Mesenchymal stem cell (in vitro differentiated cells and primary cell): ENCODE measurements at regions not wholly inside any gene's neighbourhood (a gene's known extent, or its start where the extent isn't known, plus 50 kb on each side); places are given as distances from the start of the nearest gene placed in this dataset.

Experiments used
- DNase-seq: peaks from one replicate; pipeline ENCODE4 v3.0.0-alpha.2; 2013
- H2AFZ ChIP-seq: one replicate; pipeline ENCODE4 v1.6.1; 2013; ENCODE audit warnings: low read depth, mild to moderate bottlenecking, control low read depth, inconsistent platforms, low read length, moderate library complexity
- H2AK5ac ChIP-seq: 2 replicates; pipeline ENCODE4 v1.6.1; 2013; ENCODE audit warnings: low read length, moderate library complexity, mild to moderate bottlenecking, inconsistent platforms; ENCODE audit not compliant: severe bottlenecking
- H2BK120ac ChIP-seq: one replicate; pipeline ENCODE4 v1.6.1; 2013; ENCODE audit warnings: low read depth, mild to moderate bottlenecking, inconsistent platforms, low read length, moderate library complexity
- H2BK12ac ChIP-seq, 2 experiments: one replicate each; pipeline ENCODE4 v1.6.1; 2013; ENCODE audit warnings: inconsistent platforms in 2 of 2, low read length in 2 of 2, mild to moderate bottlenecking in 2 of 2, moderate library complexity in 2 of 2, control low read depth in 1 of 2
- H2BK15ac ChIP-seq: one replicate; pipeline ENCODE4 v1.6.1; 2013; ENCODE audit warnings: mild to moderate bottlenecking, low read depth, inconsistent platforms; ENCODE audit not compliant: poor library complexity, severe bottlenecking
- H2BK5ac ChIP-seq: 2 replicates; pipeline ENCODE4 v1.6.1; 2013; ENCODE audit warnings: low read depth, mild to moderate bottlenecking, low read length, control low read depth, inconsistent platforms; ENCODE audit not compliant: poor library complexity, severe bottlenecking
- H3K14ac ChIP-seq, 2 experiments: one replicate each; pipeline ENCODE4 v1.6.1; 2013; ENCODE audit warnings: inconsistent platforms in 2 of 2, low read length in 2 of 2, control low read depth in 1 of 2, mild to moderate bottlenecking in 1 of 2, moderate library complexity in 1 of 2
- H3K18ac ChIP-seq, 2 experiments: one replicate each; pipeline ENCODE4 v1.6.1; 2013; ENCODE audit warnings: inconsistent platforms in 2 of 2, low read length in 2 of 2, control low read depth in 1 of 2, low read depth in 1 of 2, mild to moderate bottlenecking in 1 of 2
- H3K23ac ChIP-seq, 2 experiments: one replicate each; pipeline ENCODE4 v1.6.1; 2013; ENCODE audit warnings: inconsistent platforms in 2 of 2, low read length in 2 of 2, mild to moderate bottlenecking in 2 of 2, moderate library complexity in 2 of 2, control low read depth in 1 of 2
- H3K27ac ChIP-seq: 2 replicates; pipeline ENCODE4 v1.5.1; 2013; ENCODE audit warnings: mild to moderate bottlenecking, moderate library complexity, low read length, control low read depth, inconsistent platforms; ENCODE audit not compliant: poor library complexity, severe bottlenecking
- H3K27me3 ChIP-seq, 2 experiments: 2 replicates each; pipeline versions ENCODE4 v1.6.1 to v1.7.0; 2013; ENCODE audit warnings: low read length in 2 of 2, mild to moderate bottlenecking in 2 of 2, moderate library complexity in 2 of 2, control low read depth in 1 of 2, inconsistent platforms in 1 of 2; ENCODE audit not compliant: control insufficient read depth in 1 of 2, insufficient read depth in 1 of 2
- H3K36me3 ChIP-seq, 2 experiments: 2 replicates each; pipeline versions ENCODE4 v1.6.1 to v1.7.0; 2013; ENCODE audit warnings: low read length in 2 of 2, control low read depth in 1 of 2, inconsistent platforms in 1 of 2, low read depth in 1 of 2, mild to moderate bottlenecking in 1 of 2; ENCODE audit not compliant: insufficient read depth in 2 of 2, control insufficient read depth in 1 of 2
- H3K4ac ChIP-seq, 2 experiments: one replicate each; pipeline ENCODE4 v1.6.1; 2013; ENCODE audit warnings: inconsistent platforms in 2 of 2, low read length in 2 of 2, mild to moderate bottlenecking in 2 of 2, moderate library complexity in 2 of 2, control low read depth in 1 of 2, low read depth in 1 of 2
- H3K4me1 ChIP-seq: 2 replicates; pipeline ENCODE4 v1.6.1; 2013; ENCODE audit warnings: low read depth, low read length, control low read depth; ENCODE audit not compliant: control insufficient read depth, insufficient read depth
- H3K4me2 ChIP-seq: 2 replicates; pipeline ENCODE4 v1.6.1; 2013; ENCODE audit warnings: low read length, mild to moderate bottlenecking, inconsistent platforms; ENCODE audit not compliant: poor library complexity, severe bottlenecking
- H3K4me3 ChIP-seq, 2 experiments: 2 replicates each; pipeline versions ENCODE4 v1.5.1 to v1.7.0; 2013; ENCODE audit warnings: low read length in 2 of 2, mild to moderate bottlenecking in 2 of 2, control low read depth in 1 of 2, low read depth in 1 of 2; ENCODE audit not compliant: insufficient read depth in 1 of 2
- H3K79me1 ChIP-seq: replicated peaks from 2 replicates; pipeline ENCODE4 v1.6.1; 2013; ENCODE audit warnings: mild to moderate bottlenecking, control low read depth, low read length, inconsistent platforms; ENCODE audit not compliant: poor library complexity, severe bottlenecking
- H3K9ac ChIP-seq: 2 replicates; pipeline ENCODE4 v1.7.0; 2013; ENCODE audit warnings: mild to moderate bottlenecking, low read length, moderate library complexity
- H3K9me3 ChIP-seq: 2 replicates; pipeline ENCODE4 v1.7.0; 2013; ENCODE audit warnings: mild to moderate bottlenecking, low read length; ENCODE audit not compliant: control insufficient read depth
- H4K8ac ChIP-seq: one replicate; pipeline ENCODE4 v1.6.1; 2013; ENCODE audit warnings: inconsistent platforms, mild to moderate bottlenecking, low read length, moderate library complexity
- H4K91ac ChIP-seq: one replicate; pipeline ENCODE4 v1.6.1; 2013; ENCODE audit warnings: mild to moderate bottlenecking, low read length, inconsistent platforms
- WGBS: methylation state at CpG from one replicate; pipeline ENCODE4 v1.1.7; 2013; ENCODE audit warnings: mixed read lengths; 5-methylcytosine and 5-hydroxymethylcytosine counted together

DNA sequence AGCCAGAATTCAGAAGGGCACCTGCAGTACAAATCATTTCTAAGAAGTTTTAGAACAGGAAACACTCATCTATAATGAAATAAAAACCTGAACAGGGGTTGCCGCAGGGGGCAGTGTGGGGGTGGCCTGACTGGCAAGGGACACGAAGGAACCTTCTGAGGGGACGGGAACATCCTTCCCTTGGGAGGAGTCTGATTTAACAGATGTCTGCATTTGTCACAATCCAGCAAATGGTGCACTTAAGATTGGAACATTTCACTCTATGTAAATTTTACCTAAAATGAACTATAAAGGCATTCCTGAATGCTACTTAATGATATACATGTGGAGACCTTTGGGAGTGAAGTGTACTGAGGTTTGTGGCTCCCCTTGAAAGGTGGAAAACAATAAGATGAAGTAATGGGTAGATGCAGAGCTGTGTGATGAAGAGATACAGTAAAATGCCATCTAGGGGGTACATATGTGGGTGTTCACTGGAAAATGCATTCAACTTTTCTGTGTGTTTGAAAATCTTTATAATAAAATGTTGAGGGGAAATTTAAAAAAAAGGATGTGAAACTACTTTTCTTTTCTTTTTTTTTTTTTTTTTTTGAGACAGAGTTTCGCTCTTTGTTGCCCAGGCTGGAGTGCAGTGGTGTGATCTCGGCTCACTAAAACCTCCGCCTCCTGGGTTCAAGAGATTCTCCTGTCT, 89.5 kb downstream of the SNX5 start:
- Histone ChIP-seq H2AK5ac (no peak overlapping the region), H2AFZ (no peak overlapping the region), H2BK5ac (no peak overlapping the region), H3K9ac (no peak overlapping the region), H2BK15ac (no peak overlapping the region), H4K8ac (no peak overlapping the region), H3K4ac (no peak overlapping the region), H3K18ac (no peak overlapping the region), H3K27ac (no peak overlapping the region), H3K4me2 (no peak overlapping the region), H2BK120ac (no peak overlapping the region), H3K4me1 (peaks cover 12% of the 10 kb centered on the region), H3K4me3 (no peak overlapping the region), H2BK12ac (no peak overlapping the region), H3K23ac (no peak overlapping the region), H3K27me3 (no peaks in the 10 kb centered on the region), H3K79me1 (no peaks in the 10 kb centered on the region), H3K14ac (no peak overlapping the region), H4K91ac (no peak overlapping the region), H3K36me3 (no peaks in the 10 kb centered on the region), H3K9me3 (no peaks in the 10 kb centered on the region)
- no peak for DNase-seq
- WGBS: 60% methylated on average over 3 of the region's 6 CpGs

DNA sequence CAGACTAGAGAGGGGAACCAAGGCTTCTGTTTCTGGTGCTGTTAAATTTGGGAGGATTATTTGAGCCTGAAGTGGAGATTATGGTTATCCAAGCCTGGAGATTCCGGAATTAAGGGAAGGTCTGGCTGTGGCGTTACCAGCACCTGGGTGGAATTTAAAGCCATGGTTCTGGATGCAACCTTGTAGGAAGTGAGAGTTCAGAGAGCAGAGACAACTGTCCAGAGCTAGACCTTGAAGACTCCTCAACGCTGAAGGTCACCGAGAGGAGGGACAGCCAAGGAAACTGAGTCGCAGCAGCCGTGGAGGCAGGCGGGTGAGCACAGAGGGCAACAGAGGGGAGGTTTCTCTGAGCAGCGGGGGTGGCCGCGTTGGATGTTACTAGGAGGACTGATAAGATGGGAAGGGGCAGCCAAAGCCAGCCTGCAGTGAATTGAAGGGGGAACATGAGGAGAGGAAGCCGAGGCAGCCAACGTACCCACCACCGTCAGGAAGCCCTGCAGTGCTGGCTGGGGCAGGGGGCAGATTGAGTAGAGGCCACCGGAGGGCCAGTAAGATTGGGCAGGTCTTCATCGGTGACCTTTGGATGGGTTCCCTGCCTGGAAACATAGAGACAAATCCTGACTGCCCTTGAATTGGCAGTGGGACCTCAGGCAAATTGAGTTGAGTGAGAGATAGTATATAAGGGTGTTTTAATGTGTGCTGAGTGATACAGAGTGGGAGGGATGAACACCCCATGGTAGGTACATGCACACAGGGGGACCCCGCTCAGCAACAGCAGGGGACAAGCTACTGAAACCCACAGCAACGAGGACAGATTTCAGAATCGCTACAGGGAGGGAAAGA, 90.3 kb downstream of the SNX5 start:
- Histone ChIP-seq H4K8ac (no peak overlapping the region), H3K79me1 (no peaks in the 10 kb centered on the region), H3K27me3 (no peaks in the 10 kb centered on the region), H3K18ac (no peak overlapping the region), H2BK5ac (no peak overlapping the region), H3K36me3 (no peaks in the 10 kb centered on the region), H3K14ac (no peak overlapping the region), H3K4me2 (no peak overlapping the region), H3K9me3 (no peaks in the 10 kb centered on the region), H3K9ac (no peak overlapping the region), H3K27ac (no peak overlapping the region), H3K4me1 (peaks cover 9% of the 10 kb centered on the region), H2BK120ac (no peak overlapping the region), H4K91ac (no peak overlapping the region), H3K4ac (no peak overlapping the region), H2AFZ (no peak overlapping the region), H2BK15ac (no peak overlapping the region), H2AK5ac (no peak overlapping the region), H3K4me3 (no peak overlapping the region), H2BK12ac (no peak overlapping the region), H3K23ac (no peak overlapping the region)
- WGBS: 91% methylated on average over 18 of the region's 18 CpGs
- DNase-seq: no peak

DNA sequence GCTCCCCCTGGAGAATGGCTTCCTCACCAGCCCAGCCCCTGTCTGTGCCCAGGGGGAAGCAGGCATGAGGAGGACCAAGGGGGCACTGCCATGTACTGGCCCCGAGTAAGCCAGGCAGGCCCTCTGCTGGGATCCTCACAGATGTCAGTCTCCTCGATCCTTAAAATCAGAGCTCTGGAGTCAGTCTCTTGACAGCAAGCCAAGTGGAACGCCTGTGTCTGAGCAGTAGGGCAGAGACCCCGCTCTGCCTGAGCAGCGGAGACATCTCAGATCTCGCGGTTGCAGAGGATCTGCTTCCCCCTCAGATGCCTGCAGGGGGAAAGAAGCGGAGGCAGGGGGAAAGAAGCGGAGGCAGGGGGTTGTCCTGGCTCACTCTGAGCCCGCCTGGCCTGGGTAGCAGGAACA, 92.6 kb downstream of the SNX5 start:
- Histone ChIP-seq H4K91ac (peak overlapping the region; percentile 45), H3K14ac (no peak overlapping the region), H2BK120ac (no peak overlapping the region), H2AK5ac (no peak overlapping the region), H2BK15ac (peak overlapping the region; percentile 54), H2AFZ (no peak overlapping the region), H3K4me2 (no peak overlapping the region), H2BK12ac (peak overlapping the region in 1 of 2 experiments; percentile 70), H3K79me1 (no peaks in the 10 kb centered on the region), H3K27me3 (no peaks in the 10 kb centered on the region), H3K4me1 (peaks cover 8% of the 10 kb centered on the region), H3K23ac (no peak overlapping the region), H3K4ac (no peak overlapping the region), H3K27ac (no peak overlapping the region), H3K9ac (peak overlapping the region; percentile 57), H3K36me3 (no peaks in the 10 kb centered on the region), H3K9me3 (no peaks in the 10 kb centered on the region), H3K4me3 (no peak overlapping the region), H4K8ac (no peak overlapping the region), H2BK5ac (no peak overlapping the region), H3K18ac (no peak overlapping the region)
- DNase-seq: no peak
- 55% methylated on average over 9 of the region's 10 CpGs for WGBS
